ENCODE measurements at regions not wholly inside any gene's neighbourhood (a gene's known extent, or its start where the extent isn't known, plus 50 kb on each side); places are given as distances from the start of the nearest gene placed in this dataset.

GRCh38 chr20:50272724-50273446, 82.3 kb downstream of the CEBPB start:
- no peak for DNase-seq (ENCODE audit: low read depth in 4 of 4, low spot score in 3 of 4)

GRCh38 chr20:50273601-50274491, 83.2 kb downstream of the CEBPB start:
- no peak for DNase-seq (ENCODE audit: low read depth in 4 of 4, low spot score in 3 of 4)

- DNase-seq (ENCODE audit: low read depth in 4 of 4, low spot score in 3 of 4) = no peak
These were observed 84.2 kb downstream of the CEBPB start for GRCh38 chr20:50274570-50275430.

DNA sequence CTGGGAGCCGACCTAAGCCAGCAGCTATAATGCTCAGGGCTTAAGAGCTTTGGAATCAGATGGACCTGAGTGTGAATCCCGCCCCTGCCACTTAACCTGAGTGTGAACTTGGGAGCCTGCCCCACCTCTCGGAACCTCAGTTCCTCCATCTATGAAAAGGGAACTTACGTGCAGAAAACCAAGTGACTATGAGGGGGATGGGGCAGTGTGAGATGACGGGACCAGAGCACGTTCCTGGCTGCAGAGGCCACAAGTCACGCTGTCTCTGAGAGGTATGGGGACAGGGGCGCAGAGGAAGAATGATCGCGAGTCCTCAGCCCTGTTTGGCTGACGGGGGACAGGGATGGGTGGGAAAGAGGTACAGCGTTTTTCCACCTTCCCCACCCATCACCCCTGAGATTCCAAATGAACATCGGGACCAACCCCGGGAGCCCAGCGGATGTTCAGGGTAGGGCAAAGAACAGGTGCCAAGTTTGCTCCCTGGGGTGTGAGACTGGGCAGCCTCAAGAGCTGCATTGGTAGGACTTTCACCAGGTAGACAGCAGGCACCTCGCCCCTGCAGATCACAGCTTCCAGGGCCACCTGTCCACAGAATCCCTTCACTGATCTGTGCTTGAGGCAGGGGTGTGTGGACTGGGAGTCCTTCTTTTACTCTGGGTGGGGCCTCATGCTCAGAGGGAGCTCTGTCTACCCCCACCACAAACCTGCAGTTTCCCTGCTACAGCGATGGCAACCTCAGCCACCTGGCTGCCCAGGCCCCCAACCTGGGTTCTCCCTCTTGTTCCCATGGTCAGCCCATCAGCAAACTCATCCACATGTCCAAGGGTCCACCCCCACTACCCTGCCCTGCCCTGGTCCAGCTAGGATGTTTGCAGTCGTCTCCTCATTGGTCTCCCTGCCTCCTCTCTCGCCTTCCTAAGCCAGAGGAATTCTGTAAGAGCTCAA, 85.8 kb downstream of the CEBPB start:
- DNase-seq (ENCODE audit: low read depth in 4 of 4, low spot score in 3 of 4) = no peak

- no peak for DNase-seq (ENCODE audit: low read depth in 4 of 4, low spot score in 3 of 4)
These were observed 86.4 kb downstream of the CEBPB start for GRCh38 chr20:50277064-50277415.

DNA sequence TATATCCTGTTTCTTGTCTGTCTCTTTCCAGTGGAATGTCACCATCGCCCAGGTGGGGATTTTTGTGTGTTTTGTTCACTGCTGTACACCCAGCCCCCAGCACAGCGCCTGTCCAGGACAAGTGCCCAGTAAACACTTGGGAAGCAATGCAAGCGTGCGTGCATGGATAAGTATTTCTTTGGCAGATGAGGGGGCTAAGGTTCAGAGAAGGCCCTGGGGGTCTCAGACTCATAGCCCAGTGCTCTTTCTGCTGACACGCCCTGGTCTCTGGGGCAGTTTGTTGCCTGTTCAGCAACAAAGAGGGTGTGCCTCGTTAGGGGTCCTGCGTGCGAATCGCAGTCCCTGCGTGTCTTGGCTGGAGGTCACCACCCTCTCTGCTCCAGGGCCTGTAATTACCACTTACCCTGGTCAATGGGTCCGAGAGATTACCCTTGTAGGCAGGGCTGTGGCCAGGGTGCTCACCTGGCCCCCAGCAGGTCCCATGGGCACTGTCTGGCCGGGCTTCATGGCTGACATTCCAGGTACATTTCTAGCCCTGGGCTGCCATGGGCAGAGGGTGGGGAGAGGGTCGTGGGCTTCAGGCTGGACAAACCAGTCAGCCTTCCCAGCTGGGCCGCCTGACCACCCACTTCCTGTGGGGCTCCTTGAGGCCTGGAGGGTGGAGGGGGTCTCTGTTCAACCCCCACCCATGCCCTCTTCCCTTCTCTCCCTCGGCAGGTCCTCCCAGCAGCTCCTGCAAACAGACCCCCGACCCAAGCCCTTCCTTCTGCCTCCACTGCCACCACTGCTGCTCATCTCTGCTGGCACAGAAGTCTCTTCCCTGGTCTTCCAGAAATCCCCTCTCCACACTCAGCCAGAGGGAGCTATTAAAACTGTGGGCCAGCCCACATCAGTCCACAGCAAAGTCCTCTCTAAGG, 87.1 kb downstream of the CEBPB start:
- DNase-seq (ENCODE audit: low read depth in 4 of 4, low spot score in 3 of 4) = no peak

- no peak for DNase-seq (ENCODE audit: low read depth in 4 of 4, low spot score in 3 of 4)
These were observed 87.7 kb downstream of the CEBPB start for GRCh38 chr20:50278377-50278683.

- no peak for DNase-seq (ENCODE audit: low read depth in 4 of 4, low spot score in 3 of 4)
These were observed 88.3 kb downstream of the CEBPB start for GRCh38 chr20:50278684-50279531.

GRCh38 chr20:50279988-50280850, 89.6 kb downstream of the CEBPB start:
- no peak for DNase-seq (ENCODE audit: low read depth in 4 of 4, low spot score in 3 of 4)

DNA sequence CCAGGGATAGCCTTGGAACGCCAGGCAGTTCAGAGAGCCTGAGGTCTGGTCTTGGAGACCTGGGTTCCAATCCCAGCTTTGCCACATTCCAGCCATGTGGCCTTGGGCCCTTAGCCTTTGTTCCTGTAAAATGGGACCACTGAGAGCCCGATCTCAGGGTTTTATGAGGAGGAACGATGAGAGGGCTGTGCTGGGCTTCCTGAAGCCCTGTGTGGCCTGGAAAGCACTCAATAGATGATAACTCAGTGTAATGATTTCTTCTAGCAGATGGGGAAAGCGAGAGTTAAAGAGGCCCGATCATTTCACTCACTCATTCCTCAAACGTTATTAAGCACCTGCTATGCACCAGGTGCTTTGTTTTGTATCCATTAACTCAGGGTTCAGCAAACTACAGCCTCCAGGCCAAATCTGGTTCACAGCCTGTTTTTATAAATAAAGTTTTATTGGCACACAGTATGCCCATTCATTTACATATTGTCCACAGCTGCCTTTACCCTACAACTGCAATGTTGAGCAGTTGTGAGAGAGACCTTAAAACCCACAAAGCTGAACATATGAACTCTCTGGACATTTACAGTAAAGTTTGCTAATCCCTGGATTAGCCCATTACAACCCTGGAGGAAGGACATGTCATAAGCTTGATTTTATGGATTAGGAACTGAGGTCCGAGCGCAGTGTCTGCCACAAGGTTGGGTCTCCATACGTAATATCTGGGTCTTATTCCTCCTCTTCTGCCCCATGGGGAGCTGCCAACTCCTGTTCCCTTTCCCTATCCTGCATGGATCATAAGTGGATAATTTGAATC, 90.4 kb downstream of the CEBPB start:
- DNase-seq (ENCODE audit: low read depth in 4 of 4, low spot score in 3 of 4) = no peak

GRCh38 chr20:50281831-50282591, 91.4 kb downstream of the CEBPB start:
- DNase-seq (ENCODE audit: low read depth in 4 of 4, low spot score in 3 of 4) = no peak

GRCh38 chr20:50282592-50283241, 92.1 kb downstream of the CEBPB start:
- no peak for DNase-seq (ENCODE audit: low read depth in 4 of 4, low spot score in 3 of 4)

DNA sequence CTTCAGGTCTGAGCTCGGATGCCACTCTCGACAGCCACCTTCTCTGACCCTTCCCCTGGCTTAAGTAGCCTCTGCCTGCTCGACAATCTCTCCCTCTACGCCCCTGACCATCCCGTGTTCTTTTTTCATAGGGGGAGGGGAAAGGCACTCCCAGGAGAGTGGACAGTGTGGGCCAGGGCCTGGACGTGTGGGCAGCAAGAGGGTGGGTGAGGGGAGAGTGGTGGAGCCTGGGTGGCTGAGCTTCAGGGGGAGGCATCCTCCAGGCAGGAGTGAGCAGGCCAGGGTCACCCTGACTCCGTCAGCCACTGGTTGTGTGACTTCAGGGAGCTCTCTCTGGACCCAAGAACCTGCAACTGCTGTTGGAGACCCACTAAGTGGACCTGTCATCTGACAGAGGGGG, 92.7 kb downstream of the CEBPB start:
- no peak for DNase-seq (ENCODE audit: low read depth in 4 of 4, low spot score in 3 of 4)

DNA sequence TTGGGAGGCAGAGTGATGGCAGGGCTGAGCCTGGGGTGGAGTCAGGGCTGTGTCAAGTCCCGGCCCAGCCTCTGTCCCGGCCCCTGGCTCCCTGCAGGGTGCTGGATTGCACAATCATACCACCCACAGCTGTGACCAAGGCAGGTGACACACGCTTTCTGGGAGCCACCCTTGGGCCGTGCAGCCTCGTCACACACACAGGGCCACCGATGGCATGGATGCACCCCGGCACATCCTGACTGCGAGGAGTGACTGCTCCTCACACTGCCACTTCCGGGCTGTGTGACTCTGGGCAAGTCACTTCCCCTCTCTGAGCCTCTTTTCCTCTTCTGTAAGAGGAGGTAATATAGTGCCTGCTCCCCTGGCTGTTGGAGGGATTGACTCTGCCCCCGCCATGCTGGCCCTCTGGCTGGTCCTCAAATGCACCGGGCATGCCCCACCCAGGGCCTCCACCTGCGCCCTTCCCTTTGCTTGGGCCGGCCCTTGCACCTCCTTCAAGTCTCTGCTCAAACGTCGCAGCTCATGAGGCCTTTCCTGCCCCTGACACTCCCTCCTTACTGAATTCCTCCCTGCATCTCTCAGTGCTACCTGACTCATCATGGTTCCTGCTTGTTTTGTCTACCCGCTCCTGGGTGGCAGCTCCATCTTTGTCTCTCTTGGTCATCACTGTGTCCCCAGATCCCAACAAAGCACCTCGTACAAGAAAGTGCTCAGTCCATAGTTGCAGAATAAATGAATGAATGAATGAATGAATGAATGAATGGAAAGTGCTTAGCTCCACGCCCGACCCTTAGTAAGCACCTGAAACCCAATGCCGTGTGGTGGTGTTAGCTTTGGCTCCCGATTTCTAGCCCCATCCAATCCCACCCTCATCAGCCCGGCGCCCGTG, 93.5 kb downstream of the CEBPB start:
- no peak for DNase-seq (ENCODE audit: low read depth in 4 of 4, low spot score in 3 of 4)

All from right renal pelvis (tissue), 4 donors.